H1 (cell line): ENCODE measurements at regions not wholly inside any gene's neighbourhood (a gene's known extent, or its start where the extent isn't known, plus 50 kb on each side); places are given as distances from the start of the nearest gene placed in this dataset.
A peak's percentile ranks its signal among the peaks of the same experiment; 100 is the strongest.

Experiments used
- ATF3 ChIP-seq: IDR thresholded peaks from 2 replicates; pipeline ENCODE4 v1.6.1; 2011; ENCODE audit warnings: low read depth, mild to moderate bottlenecking, low read length; ENCODE audit not compliant: insufficient read depth
- CTCF ChIP-seq, 3 experiments: IDR thresholded peaks; 1 replicate in 2 of 3; 2 replicates in 1 of 3; pipeline versions ENCODE4 v1.5.1 to v1.6.1; 2011; ENCODE audit warnings: low read length in 3 of 3, mild to moderate bottlenecking in 3 of 3, inconsistent platforms in 2 of 3, low read depth in 1 of 3, moderate library complexity in 1 of 3; ENCODE audit not compliant: insufficient read depth in 1 of 3; ENCODE audit errors: control extremely low read depth in 1 of 3
- TF ChIP-seq, protein P1 (sequence below): fragments of 300-600 bp; sonication (generic); IDR thresholded peaks from 2 replicates; pipeline ENCODE4 v1.7.1; 2012; ENCODE audit warnings: low read length, moderate library complexity, mild to moderate bottlenecking, inconsistent platforms; ENCODE audit not compliant: insufficient replicate concordance

GRCh38 chr7:132720835-132721234, 144.6 kb upstream of the PLXNA4 start (continued):
- TF ChIP-seq, protein P1, sequence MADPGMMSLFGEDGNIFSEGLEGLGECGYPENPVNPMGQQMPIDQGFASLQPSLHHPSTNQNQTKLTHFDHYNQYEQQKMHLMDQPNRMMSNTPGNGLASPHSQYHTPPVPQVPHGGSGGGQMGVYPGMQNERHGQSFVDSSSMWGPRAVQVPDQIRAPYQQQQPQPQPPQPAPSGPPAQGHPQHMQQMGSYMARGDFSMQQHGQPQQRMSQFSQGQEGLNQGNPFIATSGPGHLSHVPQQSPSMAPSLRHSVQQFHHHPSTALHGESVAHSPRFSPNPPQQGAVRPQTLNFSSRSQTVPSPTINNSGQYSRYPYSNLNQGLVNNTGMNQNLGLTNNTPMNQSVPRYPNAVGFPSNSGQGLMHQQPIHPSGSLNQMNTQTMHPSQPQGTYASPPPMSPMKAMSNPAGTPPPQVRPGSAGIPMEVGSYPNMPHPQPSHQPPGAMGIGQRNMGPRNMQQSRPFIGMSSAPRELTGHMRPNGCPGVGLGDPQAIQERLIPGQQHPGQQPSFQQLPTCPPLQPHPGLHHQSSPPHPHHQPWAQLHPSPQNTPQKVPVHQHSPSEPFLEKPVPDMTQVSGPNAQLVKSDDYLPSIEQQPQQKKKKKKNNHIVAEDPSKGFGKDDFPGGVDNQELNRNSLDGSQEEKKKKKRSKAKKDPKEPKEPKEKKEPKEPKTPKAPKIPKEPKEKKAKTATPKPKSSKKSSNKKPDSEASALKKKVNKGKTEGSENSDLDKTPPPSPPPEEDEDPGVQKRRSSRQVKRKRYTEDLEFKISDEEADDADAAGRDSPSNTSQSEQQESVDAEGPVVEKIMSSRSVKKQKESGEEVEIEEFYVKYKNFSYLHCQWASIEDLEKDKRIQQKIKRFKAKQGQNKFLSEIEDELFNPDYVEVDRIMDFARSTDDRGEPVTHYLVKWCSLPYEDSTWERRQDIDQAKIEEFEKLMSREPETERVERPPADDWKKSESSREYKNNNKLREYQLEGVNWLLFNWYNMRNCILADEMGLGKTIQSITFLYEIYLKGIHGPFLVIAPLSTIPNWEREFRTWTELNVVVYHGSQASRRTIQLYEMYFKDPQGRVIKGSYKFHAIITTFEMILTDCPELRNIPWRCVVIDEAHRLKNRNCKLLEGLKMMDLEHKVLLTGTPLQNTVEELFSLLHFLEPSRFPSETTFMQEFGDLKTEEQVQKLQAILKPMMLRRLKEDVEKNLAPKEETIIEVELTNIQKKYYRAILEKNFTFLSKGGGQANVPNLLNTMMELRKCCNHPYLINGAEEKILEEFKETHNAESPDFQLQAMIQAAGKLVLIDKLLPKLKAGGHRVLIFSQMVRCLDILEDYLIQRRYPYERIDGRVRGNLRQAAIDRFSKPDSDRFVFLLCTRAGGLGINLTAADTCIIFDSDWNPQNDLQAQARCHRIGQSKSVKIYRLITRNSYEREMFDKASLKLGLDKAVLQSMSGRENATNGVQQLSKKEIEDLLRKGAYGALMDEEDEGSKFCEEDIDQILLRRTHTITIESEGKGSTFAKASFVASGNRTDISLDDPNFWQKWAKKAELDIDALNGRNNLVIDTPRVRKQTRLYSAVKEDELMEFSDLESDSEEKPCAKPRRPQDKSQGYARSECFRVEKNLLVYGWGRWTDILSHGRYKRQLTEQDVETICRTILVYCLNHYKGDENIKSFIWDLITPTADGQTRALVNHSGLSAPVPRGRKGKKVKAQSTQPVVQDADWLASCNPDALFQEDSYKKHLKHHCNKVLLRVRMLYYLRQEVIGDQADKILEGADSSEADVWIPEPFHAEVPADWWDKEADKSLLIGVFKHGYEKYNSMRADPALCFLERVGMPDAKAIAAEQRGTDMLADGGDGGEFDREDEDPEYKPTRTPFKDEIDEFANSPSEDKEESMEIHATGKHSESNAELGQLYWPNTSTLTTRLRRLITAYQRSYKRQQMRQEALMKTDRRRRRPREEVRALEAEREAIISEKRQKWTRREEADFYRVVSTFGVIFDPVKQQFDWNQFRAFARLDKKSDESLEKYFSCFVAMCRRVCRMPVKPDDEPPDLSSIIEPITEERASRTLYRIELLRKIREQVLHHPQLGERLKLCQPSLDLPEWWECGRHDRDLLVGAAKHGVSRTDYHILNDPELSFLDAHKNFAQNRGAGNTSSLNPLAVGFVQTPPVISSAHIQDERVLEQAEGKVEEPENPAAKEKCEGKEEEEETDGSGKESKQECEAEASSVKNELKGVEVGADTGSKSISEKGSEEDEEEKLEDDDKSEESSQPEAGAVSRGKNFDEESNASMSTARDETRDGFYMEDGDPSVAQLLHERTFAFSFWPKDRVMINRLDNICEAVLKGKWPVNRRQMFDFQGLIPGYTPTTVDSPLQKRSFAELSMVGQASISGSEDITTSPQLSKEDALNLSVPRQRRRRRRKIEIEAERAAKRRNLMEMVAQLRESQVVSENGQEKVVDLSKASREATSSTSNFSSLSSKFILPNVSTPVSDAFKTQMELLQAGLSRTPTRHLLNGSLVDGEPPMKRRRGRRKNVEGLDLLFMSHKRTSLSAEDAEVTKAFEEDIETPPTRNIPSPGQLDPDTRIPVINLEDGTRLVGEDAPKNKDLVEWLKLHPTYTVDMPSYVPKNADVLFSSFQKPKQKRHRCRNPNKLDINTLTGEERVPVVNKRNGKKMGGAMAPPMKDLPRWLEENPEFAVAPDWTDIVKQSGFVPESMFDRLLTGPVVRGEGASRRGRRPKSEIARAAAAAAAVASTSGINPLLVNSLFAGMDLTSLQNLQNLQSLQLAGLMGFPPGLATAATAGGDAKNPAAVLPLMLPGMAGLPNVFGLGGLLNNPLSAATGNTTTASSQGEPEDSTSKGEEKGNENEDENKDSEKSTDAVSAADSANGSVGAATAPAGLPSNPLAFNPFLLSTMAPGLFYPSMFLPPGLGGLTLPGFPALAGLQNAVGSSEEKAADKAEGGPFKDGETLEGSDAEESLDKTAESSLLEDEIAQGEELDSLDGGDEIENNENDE, result no peak
- TF ChIP-seq ATF3 (no peak), CTCF (IDR thresholded peaks at IDR 0.05; ENCODE audit: control extremely low read depth in 1 of 3, insufficient read depth in 1 of 3, low read depth in 1 of 3, low read length in 3 of 3) (peak; percentile 36 to 57 (median 41))
